Uterus (tissue), 2 donors: ENCODE measurements at regions not wholly inside any gene's neighbourhood (a gene's known extent, or its start where the extent isn't known, plus 50 kb on each side); places are given as distances from the start of the nearest gene placed in this dataset.

Experiments
- CTCF ChIP-seq, 4 experiments: fragments of 200-600 bp in 2 of 4; fragments of 450-650 bp in 2 of 4; sonication (generic) in 2 of 4; IDR thresholded peaks; one replicate each; pipeline ENCODE4 v1.5.1; 2016 to 2019; ENCODE audit warnings: antibody characterized with exemption in 4 of 4, mild to moderate bottlenecking in 2 of 4, moderate library complexity in 1 of 4
- POLR2A ChIP-seq, 2 donors: fragments of 450-650 bp; IDR thresholded peaks; one replicate each; pipeline ENCODE4 v1.6.1; 2016; ENCODE audit warnings: antibody characterized with exemption in 2 of 2, mild to moderate bottlenecking in 1 of 2, moderate library complexity in 1 of 2

- TF ChIP-seq CTCF (IDR thresholded peaks at IDR 0.05) (no peak), POLR2A (IDR thresholded peaks at IDR 0.05) (no peak)
Measured at GRCh38 chr2:195122653-195123052, 534.4 kb upstream of the SLC39A10 start.
